ENCODE measurements at regions not wholly inside any gene's neighbourhood (a gene's known extent, or its start where the extent isn't known, plus 50 kb on each side); places are given as distances from the start of the nearest gene placed in this dataset.

DNA sequence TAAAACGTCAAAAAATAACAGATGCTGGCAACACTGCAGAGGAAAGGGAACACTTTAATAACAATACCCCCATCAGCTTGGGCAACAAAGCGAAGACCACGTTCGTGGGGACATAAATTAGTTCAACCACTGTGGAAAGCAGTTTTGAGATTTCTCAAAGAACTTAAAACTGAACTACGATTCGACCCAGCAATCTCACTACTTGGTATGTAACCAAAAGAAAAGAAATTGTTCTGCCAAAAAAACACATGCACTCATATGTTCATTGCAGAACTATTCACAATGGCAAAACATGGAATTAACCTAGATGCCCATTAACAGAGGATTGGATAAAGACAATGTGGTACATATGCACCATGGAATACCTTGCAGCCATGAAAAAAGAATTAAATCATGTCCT lies 81.2 kb upstream of the RAP1B start (continued):
- TF ChIP-seq ZNF132 (tag by site-specific recombination; IDR thresholded peaks at IDR 0.05; ENCODE audit: borderline replicate concordance): no peak

DNA sequence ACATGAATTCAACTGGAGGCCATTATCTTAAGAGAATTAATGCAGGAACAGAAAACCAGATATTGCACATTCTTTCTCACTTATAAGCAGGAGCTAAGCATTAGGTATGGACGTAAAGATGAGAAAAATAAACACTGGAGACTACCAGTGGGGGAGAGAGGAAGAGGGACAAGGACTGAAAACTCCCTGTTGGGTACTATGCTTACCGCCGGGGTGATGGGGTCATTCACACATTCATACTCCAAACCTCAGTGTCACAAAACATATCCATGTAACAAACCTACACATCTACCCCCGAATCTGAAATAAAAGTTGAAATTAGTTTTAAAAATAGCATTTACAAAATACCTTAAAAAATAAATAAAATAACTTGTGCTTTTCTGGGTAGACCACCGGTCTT lies 80.8 kb upstream of the RAP1B start:
- H3K36me3 ChIP-seq (ENCODE audit: control insufficient read depth in 2 of 2, insufficient read depth in 1 of 2, low read length in 2 of 2): no peaks in the 10 kb centered on the region
- H3K4me3 ChIP-seq (ENCODE audit: low read depth, low read length): no peak overlapping the region
- POLR2A ChIA-PET: no interaction called here
- TF ChIP-seq ZBTB17 (tag by site-specific recombination; IDR thresholded peaks at IDR 0.05) (no peak), ZNF335 (tag by site-specific recombination; conservative IDR thresholded peaks at IDR 0.05) (no peak), ZNF221 (tag by site-specific recombination; IDR thresholded peaks at IDR 0.05; ENCODE audit: borderline replicate concordance) (no peak), ZNF670 (tag by site-specific recombination; IDR thresholded peaks at IDR 0.05; ENCODE audit: low read depth) (no peak), ZIC2 (tag by site-specific recombination; IDR thresholded peaks at IDR 0.05) (no peak), ZNF768 (tag by site-specific recombination; IDR thresholded peaks at IDR 0.05) (no peak), ZNF280D (tag by site-specific recombination; IDR thresholded peaks at IDR 0.05) (no peak), ZNF518A (tag by site-specific recombination; conservative IDR thresholded peaks at IDR 0.05; ENCODE audit: low read depth) (no peak), ZNF133 (tag by site-specific recombination; IDR thresholded peaks at IDR 0.05) (no peak), PATZ1 (tag by site-specific recombination; IDR thresholded peaks at IDR 0.05) (no peak), ZNF777 (tag by site-specific recombination; IDR thresholded peaks at IDR 0.05; ENCODE audit: borderline replicate concordance) (no peak), ZFP69B (tag by site-specific recombination; IDR thresholded peaks at IDR 0.05) (no peak), ZNF2 (tag by site-specific recombination; IDR thresholded peaks at IDR 0.05) (no peak), ZNF324 (tag by site-specific recombination; IDR thresholded peaks at IDR 0.05) (no peak), ZNF169 (tag by site-specific recombination; IDR thresholded peaks at IDR 0.05) (no peak), ZNF132 (tag by site-specific recombination; IDR thresholded peaks at IDR 0.05; ENCODE audit: borderline replicate concordance) (no peak)
- TF ChIP-seq, protein P1, sequence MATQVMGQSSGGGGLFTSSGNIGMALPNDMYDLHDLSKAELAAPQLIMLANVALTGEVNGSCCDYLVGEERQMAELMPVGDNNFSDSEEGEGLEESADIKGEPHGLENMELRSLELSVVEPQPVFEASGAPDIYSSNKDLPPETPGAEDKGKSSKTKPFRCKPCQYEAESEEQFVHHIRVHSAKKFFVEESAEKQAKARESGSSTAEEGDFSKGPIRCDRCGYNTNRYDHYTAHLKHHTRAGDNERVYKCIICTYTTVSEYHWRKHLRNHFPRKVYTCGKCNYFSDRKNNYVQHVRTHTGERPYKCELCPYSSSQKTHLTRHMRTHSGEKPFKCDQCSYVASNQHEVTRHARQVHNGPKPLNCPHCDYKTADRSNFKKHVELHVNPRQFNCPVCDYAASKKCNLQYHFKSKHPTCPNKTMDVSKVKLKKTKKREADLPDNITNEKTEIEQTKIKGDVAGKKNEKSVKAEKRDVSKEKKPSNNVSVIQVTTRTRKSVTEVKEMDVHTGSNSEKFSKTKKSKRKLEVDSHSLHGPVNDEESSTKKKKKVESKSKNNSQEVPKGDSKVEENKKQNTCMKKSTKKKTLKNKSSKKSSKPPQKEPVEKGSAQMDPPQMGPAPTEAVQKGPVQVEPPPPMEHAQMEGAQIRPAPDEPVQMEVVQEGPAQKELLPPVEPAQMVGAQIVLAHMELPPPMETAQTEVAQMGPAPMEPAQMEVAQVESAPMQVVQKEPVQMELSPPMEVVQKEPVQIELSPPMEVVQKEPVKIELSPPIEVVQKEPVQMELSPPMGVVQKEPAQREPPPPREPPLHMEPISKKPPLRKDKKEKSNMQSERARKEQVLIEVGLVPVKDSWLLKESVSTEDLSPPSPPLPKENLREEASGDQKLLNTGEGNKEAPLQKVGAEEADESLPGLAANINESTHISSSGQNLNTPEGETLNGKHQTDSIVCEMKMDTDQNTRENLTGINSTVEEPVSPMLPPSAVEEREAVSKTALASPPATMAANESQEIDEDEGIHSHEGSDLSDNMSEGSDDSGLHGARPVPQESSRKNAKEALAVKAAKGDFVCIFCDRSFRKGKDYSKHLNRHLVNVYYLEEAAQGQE (tag by site-specific recombination; IDR thresholded peaks at IDR 0.05): no peak
- no peaks in the 10 kb centered on the region for H3K4me1 ChIP-seq (ENCODE audit: control insufficient read depth, insufficient read depth, low read length)
- CTCF ChIA-PET: no interaction called here
- H3K27ac ChIP-seq (ENCODE audit: extremely low read depth, low read depth, low read length): no peak overlapping the region
- H3K9me3 ChIP-seq (ENCODE audit: control insufficient read depth, insufficient read depth, low read depth, low read length): no peaks in the 10 kb centered on the region

Data from HEK293 (cell line).